SJSA1 (cell line): ENCODE measurements at regions not wholly inside any gene's neighbourhood (a gene's known extent, or its start where the extent isn't known, plus 50 kb on each side); places are given as distances from the start of the nearest gene placed in this dataset.

Experiments
- DNase-seq, 2 experiments: peaks; one replicate each; pipeline ENCODE4 v3.0.0-alpha.2; 2015 to 2020; ENCODE audit warnings: low spot score in 2 of 2, low read depth in 1 of 2
- H3K27ac ChIP-seq: fragments of 250-450 bp; sonication (Bioruptor Pico); 2 replicates; pipeline ENCODE4 v1.5.1; 2020; ENCODE audit warnings: mild to moderate bottlenecking, moderate library complexity
- H3K27me3 ChIP-seq: fragments of 250-450 bp; sonication (Bioruptor Pico); replicated peaks from 2 replicates; pipeline ENCODE4 v1.5.1; 2020; ENCODE audit warnings: mild to moderate bottlenecking, moderate library complexity
- H3K36me3 ChIP-seq: fragments of 250-450 bp; sonication (Bioruptor Pico); 2 replicates; pipeline ENCODE4 v1.5.1; 2020; ENCODE audit warnings: mild to moderate bottlenecking
- H3K4me1 ChIP-seq: fragments of 250-450 bp; sonication (Bioruptor Pico); replicated peaks from 2 replicates; pipeline ENCODE4 v1.6.1; 2021; ENCODE audit warnings: mild to moderate bottlenecking
- H3K4me3 ChIP-seq: fragments of 250-450 bp; sonication (Bioruptor Pico); 2 replicates; pipeline ENCODE4 v1.5.1; 2020; ENCODE audit warnings: mild to moderate bottlenecking
- H3K9me3 ChIP-seq: fragments of 250-450 bp; sonication (Bioruptor Pico); replicated peaks from 2 replicates; pipeline ENCODE4 v1.5.1; 2020; ENCODE audit warnings: mild to moderate bottlenecking

- peak; percentile 76 to 79 for DNase-seq
These were observed 175.1 kb downstream of the PCSK1 start for GRCh38 chr5:96257904-96258303.

DNA sequence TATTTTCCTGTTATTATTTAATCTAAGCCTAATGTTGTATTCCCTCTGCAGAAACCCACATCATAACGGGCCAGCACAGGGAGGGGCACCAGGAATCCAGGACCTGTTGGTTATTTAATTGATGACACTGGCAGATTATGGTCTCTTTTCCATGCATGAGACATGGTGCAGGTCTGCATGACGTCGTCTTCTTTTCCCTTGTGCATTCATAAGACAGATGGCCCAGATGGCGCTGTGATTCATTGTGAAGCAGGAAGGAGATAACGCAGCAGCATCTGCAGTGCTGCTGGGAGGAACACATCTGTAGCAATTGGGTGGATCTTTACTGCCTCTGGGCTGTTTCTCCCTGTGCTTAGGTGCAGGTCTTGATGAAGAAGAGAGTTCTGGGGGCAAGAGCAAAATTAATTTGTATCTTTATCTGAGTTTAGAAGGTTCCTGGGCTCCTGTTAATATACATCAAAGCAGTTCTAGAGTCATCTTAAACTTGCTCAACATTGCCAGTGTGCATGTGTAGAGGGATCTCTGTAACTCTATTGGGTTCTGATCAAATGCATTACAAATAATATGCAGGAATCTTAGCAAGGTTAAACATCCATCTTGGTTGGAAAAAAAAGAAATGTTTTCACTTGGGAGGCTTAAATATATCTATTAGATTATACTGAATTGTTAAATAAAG, 176.1 kb downstream of the PCSK1 start:
- Histone ChIP-seq H3K9me3 (no peaks in the 10 kb centered on the region), H3K4me1 (peaks cover 58% of the 10 kb centered on the region), H3K27me3 (no peaks in the 10 kb centered on the region), H3K4me3 (no peak overlapping the region), H3K36me3 (no peaks in the 10 kb centered on the region), H3K27ac (peak overlapping the region; percentile 94)
- peak; percentile 69 to 81 for DNase-seq

More at GRCh38 chr5:96257904-96258303, 175.1 kb downstream of the PCSK1 start:
- Histone ChIP-seq H3K36me3 (no peaks in the 10 kb centered on the region), H3K27ac (peak overlapping the region; percentile 94), H3K27me3 (no peaks in the 10 kb centered on the region), H3K4me3 (no peak overlapping the region), H3K4me1 (peaks cover 58% of the 10 kb centered on the region), H3K9me3 (no peaks in the 10 kb centered on the region)

DNA sequence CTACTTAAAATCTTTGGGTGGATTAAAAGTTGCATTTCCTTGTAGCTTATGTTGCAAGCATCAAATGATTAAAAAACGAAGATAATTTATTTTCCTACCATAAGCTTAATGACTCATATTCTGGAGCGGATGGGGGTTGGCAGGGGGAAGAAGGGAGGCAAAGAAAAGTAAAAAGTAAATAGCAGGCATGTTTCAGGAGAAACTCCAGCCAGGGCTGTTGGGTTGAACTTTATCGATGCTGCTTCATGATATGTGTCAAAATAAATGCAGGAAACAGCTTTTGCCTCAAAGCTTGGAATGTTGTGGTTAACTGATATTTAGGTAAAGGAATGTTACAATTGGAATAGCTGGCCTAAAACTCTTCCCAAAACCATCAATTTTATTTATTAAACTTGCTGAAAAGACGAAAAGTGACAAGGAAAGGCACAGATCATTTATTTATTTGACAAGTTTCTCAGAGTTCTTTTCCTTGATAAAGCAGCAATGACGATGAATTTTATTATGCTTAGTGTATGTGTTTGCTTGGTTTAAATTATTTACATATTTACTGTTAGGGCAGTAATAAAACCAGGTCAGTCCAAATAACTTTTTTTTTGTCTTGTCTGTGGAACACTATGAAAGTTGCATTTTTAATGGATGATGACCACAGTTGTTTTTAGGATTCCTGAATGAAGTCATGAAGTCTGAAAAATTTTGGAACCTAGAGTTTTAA, 177.9 kb downstream of the PCSK1 start:
- Histone ChIP-seq H3K27ac (peak overlapping the region; percentile 91), H3K4me3 (no peak overlapping the region), H3K36me3 (no peaks in the 10 kb centered on the region), H3K9me3 (no peaks in the 10 kb centered on the region), H3K4me1 (peaks cover 58% of the 10 kb centered on the region), H3K27me3 (no peaks in the 10 kb centered on the region)
- DNase-seq: peak; percentile 73 to 88

DNA sequence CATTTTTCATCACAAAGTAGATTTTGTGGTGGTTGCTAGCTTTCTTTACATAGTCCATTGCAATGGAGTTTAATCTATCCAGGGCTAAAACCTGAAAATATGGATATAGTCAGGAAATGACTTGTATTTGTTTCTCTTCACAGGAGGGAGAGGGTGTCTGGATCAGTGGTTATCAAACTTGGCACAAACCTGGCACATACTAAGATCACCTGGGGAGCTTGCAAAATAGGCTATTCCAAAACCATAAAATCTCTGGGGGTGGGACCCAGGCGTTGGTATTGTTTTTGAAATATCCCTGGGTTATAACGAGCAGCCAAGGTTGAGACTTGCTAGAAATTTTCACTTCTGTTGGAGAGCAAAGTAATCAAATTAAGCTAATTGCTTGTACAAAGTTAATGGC, 179.9 kb downstream of the PCSK1 start:
- Histone ChIP-seq H3K4me1 (peaks cover 39% of the 10 kb centered on the region), H3K9me3 (no peaks in the 10 kb centered on the region), H3K36me3 (no peaks in the 10 kb centered on the region), H3K4me3 (no peak overlapping the region), H3K27ac (no peak overlapping the region), H3K27me3 (no peaks in the 10 kb centered on the region)
- no peak for DNase-seq

- Histone ChIP-seq H3K36me3 (no peaks in the 10 kb centered on the region), H3K9me3 (no peaks in the 10 kb centered on the region), H3K27ac (no peak overlapping the region), H3K27me3 (no peaks in the 10 kb centered on the region), H3K4me1 (peaks cover 35% of the 10 kb centered on the region), H3K4me3 (no peak overlapping the region)
- DNase-seq: no peak
These were observed 180.5 kb downstream of the PCSK1 start for GRCh38 chr5:96252596-96252995.

DNA sequence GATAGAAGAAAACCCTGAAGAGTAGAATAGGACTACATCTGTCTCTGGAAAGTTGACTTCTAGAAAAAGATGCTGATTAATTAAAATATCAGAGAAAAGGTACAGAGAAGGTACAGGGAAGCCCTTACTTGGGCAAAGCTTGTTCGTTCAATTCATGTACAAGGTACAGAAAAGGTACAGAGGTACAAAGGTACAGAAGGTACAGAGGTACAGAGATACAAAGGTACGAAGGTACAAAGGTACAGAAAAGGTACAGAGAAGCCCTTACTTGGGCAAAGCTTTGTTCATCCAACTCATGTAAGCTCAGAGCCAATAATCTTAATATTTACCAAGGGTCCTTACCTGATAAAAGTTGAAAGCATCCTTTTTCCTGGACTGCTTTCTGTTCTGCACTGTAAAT, 182.3 kb downstream of the PCSK1 start:
- Histone ChIP-seq H3K27ac (no peak overlapping the region), H3K9me3 (no peaks in the 10 kb centered on the region), H3K4me1 (peaks cover 32% of the 10 kb centered on the region), H3K36me3 (no peaks in the 10 kb centered on the region), H3K4me3 (no peak overlapping the region), H3K27me3 (no peaks in the 10 kb centered on the region)
- DNase-seq: no peak

GRCh38 chr5:96248131-96248530, 184.9 kb downstream of the PCSK1 start:
- Histone ChIP-seq H3K9me3 (no peaks in the 10 kb centered on the region), H3K36me3 (no peaks in the 10 kb centered on the region), H3K27me3 (no peaks in the 10 kb centered on the region), H3K4me3 (no peak overlapping the region), H3K27ac (no peak overlapping the region), H3K4me1 (peaks cover 37% of the 10 kb centered on the region)
- no peak for DNase-seq

- no peaks in the 10 kb centered on the region for H3K27me3 ChIP-seq
- no peak for DNase-seq
- H3K4me1 ChIP-seq: peaks cover 39% of the 10 kb centered on the region
- H3K9me3 ChIP-seq: no peaks in the 10 kb centered on the region
- H3K4me3 ChIP-seq: no peak overlapping the region
- H3K36me3 ChIP-seq: no peaks in the 10 kb centered on the region
- no peak overlapping the region for H3K27ac ChIP-seq
These were observed 185.3 kb downstream of the PCSK1 start for GRCh38 chr5:96247708-96248107.

- peak in 1 of 2 experiments; percentile 43 for DNase-seq
These were observed 185.8 kb downstream of the PCSK1 start for GRCh38 chr5:96247097-96247701.

DNA sequence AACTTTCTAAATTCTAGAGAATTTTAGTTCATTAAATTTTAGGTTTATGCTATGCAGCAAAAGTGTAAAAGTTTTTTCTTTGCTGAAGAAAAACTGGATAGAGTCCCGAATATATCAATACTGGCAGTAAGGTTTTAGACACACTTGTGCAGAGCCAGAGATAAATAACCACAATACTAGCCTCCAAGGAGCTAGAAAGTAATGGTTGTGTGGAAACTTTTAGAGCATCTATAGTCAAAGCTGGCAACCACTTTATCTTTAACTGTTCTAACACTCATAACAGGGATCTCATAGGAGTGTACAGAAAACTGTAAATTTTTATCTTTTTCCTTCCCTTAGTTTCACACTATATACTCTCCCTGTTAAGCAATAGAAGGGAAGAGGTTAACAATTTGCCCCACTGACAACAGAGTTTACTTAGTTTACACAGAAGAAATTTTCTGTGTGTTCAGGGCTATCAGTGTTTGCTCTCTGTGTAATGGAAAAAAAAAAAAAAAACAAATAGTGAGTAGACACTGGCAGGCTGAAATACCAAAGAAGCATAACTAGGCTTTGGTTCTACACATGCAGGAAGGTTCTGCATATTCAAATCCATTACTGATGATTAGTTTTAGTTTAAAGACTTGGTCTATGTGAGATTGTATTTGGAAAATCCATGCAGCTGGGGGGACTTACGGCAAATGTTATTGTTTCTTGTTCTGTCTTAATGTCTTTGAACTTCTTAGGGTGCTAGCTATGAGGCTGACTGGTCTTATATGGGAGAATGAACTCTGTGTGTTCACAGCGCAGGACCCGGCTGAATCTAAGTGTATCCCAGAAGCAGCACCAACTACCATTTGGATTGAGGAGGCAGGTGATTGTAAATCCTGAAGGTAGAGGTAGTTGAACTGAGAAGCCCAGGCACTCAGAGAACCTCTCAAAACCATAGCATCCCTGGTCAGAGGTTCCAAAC, 187.6 kb downstream of the PCSK1 start:
- DNase-seq: peak in 1 of 2 experiments; percentile 20
- H3K27me3 ChIP-seq: no peaks in the 10 kb centered on the region
- H3K4me3 ChIP-seq: no peak overlapping the region
- H3K9me3 ChIP-seq: no peaks in the 10 kb centered on the region
- peaks cover 43% of the 10 kb centered on the region for H3K4me1 ChIP-seq
- H3K36me3 ChIP-seq: no peaks in the 10 kb centered on the region
- no peak overlapping the region for H3K27ac ChIP-seq

More at GRCh38 chr5:96247097-96247701, 185.8 kb downstream of the PCSK1 start:
- Histone ChIP-seq H3K4me1 (peaks cover 43% of the 10 kb centered on the region), H3K36me3 (no peaks in the 10 kb centered on the region), H3K27ac (peak overlapping the region; percentile 3; the same call in 1 of the 2 replicates), H3K9me3 (no peaks in the 10 kb centered on the region), H3K4me3 (no peak overlapping the region), H3K27me3 (no peaks in the 10 kb centered on the region)

GRCh38 chr5:96244696-96245095, 188.4 kb downstream of the PCSK1 start:
- Histone ChIP-seq H3K27ac (no peak overlapping the region), H3K4me1 (peaks cover 43% of the 10 kb centered on the region), H3K9me3 (no peaks in the 10 kb centered on the region), H3K27me3 (no peaks in the 10 kb centered on the region), H3K36me3 (no peaks in the 10 kb centered on the region), H3K4me3 (no peak overlapping the region)
- no peak for DNase-seq

DNA sequence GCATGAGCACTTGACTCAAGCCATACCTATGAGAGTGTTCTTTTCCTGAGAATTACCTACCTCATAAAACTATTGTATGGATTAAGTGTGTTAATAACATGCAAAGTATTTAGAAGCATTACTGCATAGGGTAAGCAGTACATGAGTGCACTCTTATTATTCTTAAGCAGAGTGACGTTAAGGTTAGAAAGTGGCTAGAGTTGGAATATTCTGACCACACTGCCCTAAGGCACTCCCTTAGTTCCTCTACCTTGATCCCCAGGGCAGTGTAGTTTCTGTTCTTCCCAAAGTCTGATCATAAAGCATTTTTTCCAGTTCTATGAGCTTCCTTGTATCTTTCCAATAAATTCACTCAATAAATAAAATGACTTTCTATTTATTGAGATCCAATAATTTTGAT, 189.2 kb downstream of the PCSK1 start:
- Histone ChIP-seq H3K4me3 (no peak overlapping the region), H3K27me3 (no peaks in the 10 kb centered on the region), H3K27ac (no peak overlapping the region), H3K9me3 (no peaks in the 10 kb centered on the region), H3K36me3 (no peaks in the 10 kb centered on the region), H3K4me1 (peaks cover 43% of the 10 kb centered on the region)
- DNase-seq: no peak

DNA sequence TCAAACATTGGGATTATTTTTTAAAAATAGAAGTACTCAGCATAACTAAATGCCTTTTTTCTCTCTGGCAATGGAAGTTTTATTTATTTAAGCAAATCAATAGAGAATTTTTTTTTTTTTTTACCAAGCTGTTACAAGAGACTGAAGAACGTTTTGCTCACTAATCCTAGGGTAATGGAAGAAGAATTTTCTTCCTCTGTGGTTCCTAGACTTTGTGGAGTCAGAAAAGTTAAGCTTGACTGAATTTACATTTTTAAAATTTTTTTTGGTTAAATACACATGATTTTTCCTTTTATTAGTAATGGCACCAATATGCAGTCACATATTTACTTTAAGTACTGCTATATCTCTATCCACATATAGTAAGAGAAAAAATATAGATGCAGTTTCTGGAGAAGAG, 189.8 kb downstream of the PCSK1 start:
- Histone ChIP-seq H3K4me1 (peaks cover 43% of the 10 kb centered on the region), H3K4me3 (no peak overlapping the region), H3K36me3 (no peaks in the 10 kb centered on the region), H3K27ac (no peak overlapping the region; the same call in 1 of the 2 replicates), H3K27me3 (no peaks in the 10 kb centered on the region), H3K9me3 (no peaks in the 10 kb centered on the region)
- DNase-seq: no peak
